ENCODE measurements at regions not wholly inside any gene's neighbourhood (a gene's known extent, or its start where the extent isn't known, plus 50 kb on each side); places are given as distances from the start of the nearest gene placed in this dataset.
A peak's percentile ranks its signal among the peaks of the same experiment; 100 is the strongest.

DNA sequence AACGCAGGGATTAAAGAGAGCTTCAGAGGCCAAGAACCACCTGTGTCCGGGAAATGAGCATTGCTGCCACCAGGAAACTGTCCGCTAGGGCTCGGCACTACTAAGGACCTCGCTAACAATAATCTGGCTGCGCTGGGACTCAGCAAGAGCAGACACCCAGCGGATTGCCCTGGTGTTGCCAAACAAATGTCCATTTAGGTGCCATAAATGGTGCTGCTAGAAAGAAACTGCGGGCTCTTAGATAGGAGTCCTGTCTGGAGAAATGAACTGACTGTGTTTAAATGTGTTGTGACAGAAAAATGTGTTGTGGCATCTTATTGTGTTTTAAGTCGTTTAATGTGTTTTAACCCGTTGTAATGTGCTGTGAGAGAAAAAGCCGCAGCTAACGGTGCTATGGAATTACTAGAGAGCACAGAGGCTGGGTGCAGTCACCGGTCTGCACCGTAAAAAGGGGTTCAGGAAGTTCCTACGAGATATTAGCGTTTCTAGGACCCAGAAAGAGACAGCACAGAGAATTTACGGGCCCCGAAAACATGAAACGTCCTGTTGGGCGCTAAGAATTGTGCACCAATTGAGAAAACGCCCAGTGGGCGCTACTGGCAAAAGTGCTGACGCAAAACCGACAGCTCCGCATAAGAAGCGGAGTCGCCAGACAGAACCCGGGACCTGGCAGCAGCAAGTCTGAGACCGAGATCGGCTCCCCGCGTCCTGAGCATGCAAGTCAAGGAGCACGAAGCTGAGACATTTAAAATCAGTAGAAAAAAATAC is 90.6 kb downstream of the ANXA2R start:
- Histone ChIP-seq H3K4me2 (ENCODE audit: low read length) (peak overlapping the region; percentile 83), H3K4me1 (ENCODE audit: insufficient read depth, low read length) (peaks cover 41% of the 10 kb centered on the region), H2AFZ (ENCODE audit: low read length) (peak overlapping the region; percentile 92), H3K27ac (ENCODE audit: low read length) (peak overlapping the region; percentile 94), H3K4me3 (ENCODE audit: low read length) (peak overlapping the region; percentile 64), H3K36me3 (ENCODE audit: low read depth, low read length) (peaks cover 7% of the 10 kb centered on the region; the same call in 1 of the 2 replicates), H3K9me2 (replicated peaks; ENCODE audit: low read length) (no peaks in the 10 kb centered on the region), H3K9me3 (ENCODE audit: low read length) (peaks cover 26% of the 10 kb centered on the region), H3F3A (ENCODE audit: low read length, unreplicated experiment) (peaks cover 14% of the 10 kb centered on the region), H4K20me1 (ENCODE audit: low read length) (no peaks in the 10 kb centered on the region), H3K79me2 (ENCODE audit: low read length) (peaks cover 11% of the 10 kb centered on the region), H3K27me3 (ENCODE audit: low read length) (no peaks in the 10 kb centered on the region), H3K9ac (ENCODE audit: low read length) (peak overlapping the region; percentile 69)
- DNase-seq (peak; percentile 93), ATAC-seq (peak; percentile 58)
- no TSS peak for BruUV-seq (replicated peaks)
- intact Hi-C loops (cut with micrococcal nuclease) = loop anchor here (1.0 to 2.0 kb wide), 5 partner anchors 37 to 115 kb away; partner anchors contain the start of gene ANXA2R
- POLR2A ChIA-PET (ENCODE audit: unreplicated experiment) = interaction anchor here (0.5 to 1.7 kb wide), 6 partner anchors 21 to 113 kb away, joined by 3 to 11 read pairs (median 4); no protein-coding TSS in a partner anchor
- CTCF ChIA-PET = interaction anchor here (0.5 to 1.3 kb wide), 6 partner anchors 37 to 115 kb away, joined by 3 to 15 read pairs (median 6); no protein-coding TSS in a partner anchor
- TF ChIP-seq, protein P1, sequence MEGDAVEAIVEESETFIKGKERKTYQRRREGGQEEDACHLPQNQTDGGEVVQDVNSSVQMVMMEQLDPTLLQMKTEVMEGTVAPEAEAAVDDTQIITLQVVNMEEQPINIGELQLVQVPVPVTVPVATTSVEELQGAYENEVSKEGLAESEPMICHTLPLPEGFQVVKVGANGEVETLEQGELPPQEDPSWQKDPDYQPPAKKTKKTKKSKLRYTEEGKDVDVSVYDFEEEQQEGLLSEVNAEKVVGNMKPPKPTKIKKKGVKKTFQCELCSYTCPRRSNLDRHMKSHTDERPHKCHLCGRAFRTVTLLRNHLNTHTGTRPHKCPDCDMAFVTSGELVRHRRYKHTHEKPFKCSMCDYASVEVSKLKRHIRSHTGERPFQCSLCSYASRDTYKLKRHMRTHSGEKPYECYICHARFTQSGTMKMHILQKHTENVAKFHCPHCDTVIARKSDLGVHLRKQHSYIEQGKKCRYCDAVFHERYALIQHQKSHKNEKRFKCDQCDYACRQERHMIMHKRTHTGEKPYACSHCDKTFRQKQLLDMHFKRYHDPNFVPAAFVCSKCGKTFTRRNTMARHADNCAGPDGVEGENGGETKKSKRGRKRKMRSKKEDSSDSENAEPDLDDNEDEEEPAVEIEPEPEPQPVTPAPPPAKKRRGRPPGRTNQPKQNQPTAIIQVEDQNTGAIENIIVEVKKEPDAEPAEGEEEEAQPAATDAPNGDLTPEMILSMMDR (conservative IDR thresholded peaks at IDR 0.05; ENCODE audit: low read depth, low read length) = peak; percentile 67
- no peak for TF ChIP-seq EZH2phosphoT487 (IDR thresholded peaks at IDR 0.05; ENCODE audit: borderline replicate concordance, low read length)

DNA sequence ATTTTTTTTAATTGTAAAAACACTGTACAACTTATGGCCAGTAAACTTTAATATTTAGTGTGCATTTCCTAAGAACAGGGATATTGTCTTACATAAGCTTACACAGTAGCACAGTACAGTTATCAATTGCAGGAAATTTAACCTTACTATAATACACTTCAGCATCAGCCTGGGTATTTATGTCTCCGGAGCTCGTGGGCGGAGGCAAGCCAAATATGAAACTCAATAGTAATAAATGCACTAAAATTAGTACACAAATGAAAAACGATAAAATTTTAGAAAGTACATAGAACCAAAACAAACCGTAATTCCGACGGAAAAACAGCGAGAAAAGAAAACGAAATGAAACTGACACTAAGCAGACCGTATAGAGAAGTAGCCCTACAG is 91.2 kb downstream of the ANXA2R start:
- H3K79me2 ChIP-seq (ENCODE audit: low read length) = peaks cover 11% of the 10 kb centered on the region
- no peak overlapping the region for H3K9ac ChIP-seq (ENCODE audit: low read length)
- peak overlapping the region; percentile 64 for H3K4me3 ChIP-seq (ENCODE audit: low read length)
- intact Hi-C loops (cut with micrococcal nuclease) = loop anchor here (1.0 kb wide), 1 partner anchor 37 kb away; no protein-coding TSS in a partner anchor
- peak overlapping the region; percentile 92 for H2AFZ ChIP-seq (ENCODE audit: low read length)
- peaks cover 22% of the 10 kb centered on the region for H3K9me3 ChIP-seq (ENCODE audit: low read length)
- ChIA-PET CTCF (interaction anchor here (0.6 to 1.0 kb wide), 3 partner anchors 37 to 116 kb away, joined by 3 to 9 read pairs (median 3); no protein-coding TSS in a partner anchor), POLR2A (ENCODE audit: unreplicated experiment) (interaction anchor here (0.5 to 1.0 kb wide), 4 partner anchors 21 to 114 kb away, joined by 4 to 11 read pairs (median 7); no protein-coding TSS in a partner anchor)
- H3K4me2 ChIP-seq (ENCODE audit: low read length) = peak overlapping the region; percentile 83
- no peaks in the 10 kb centered on the region for H3K27me3 ChIP-seq (ENCODE audit: low read length)
- no peak for TF ChIP-seq EZH2 (IDR thresholded peaks at IDR 0.05; ENCODE audit: low read length, unreplicated experiment)
- TF ChIP-seq EZH2phosphoT487 (IDR thresholded peaks at IDR 0.05; ENCODE audit: borderline replicate concordance, low read length) = no peak
- TF ChIP-seq, protein P1 (conservative IDR thresholded peaks at IDR 0.05; ENCODE audit: low read depth, low read length) = no peak
- peak overlapping the region; percentile 94 for H3K27ac ChIP-seq (ENCODE audit: low read length)
- no peaks in the 10 kb centered on the region for H4K20me1 ChIP-seq (ENCODE audit: low read length)
- no peaks in the 10 kb centered on the region for H3K9me2 ChIP-seq (replicated peaks; ENCODE audit: low read length)
- peaks cover 43% of the 10 kb centered on the region for H3K4me1 ChIP-seq (ENCODE audit: insufficient read depth, low read length)
- ATAC-seq (no peak), DNase-seq (no peak)
- BruUV-seq (replicated peaks) = no TSS peak
- H3F3A ChIP-seq (ENCODE audit: low read length, unreplicated experiment) = peaks cover 14% of the 10 kb centered on the region
- peaks cover 7% of the 10 kb centered on the region; the same call in 1 of the 2 replicates for H3K36me3 ChIP-seq (ENCODE audit: low read depth, low read length)

Data from PC-3 (cell line).